ENCODE measurements at regions not wholly inside any gene's neighbourhood (a gene's known extent, or its start where the extent isn't known, plus 50 kb on each side); places are given as distances from the start of the nearest gene placed in this dataset.

DNA sequence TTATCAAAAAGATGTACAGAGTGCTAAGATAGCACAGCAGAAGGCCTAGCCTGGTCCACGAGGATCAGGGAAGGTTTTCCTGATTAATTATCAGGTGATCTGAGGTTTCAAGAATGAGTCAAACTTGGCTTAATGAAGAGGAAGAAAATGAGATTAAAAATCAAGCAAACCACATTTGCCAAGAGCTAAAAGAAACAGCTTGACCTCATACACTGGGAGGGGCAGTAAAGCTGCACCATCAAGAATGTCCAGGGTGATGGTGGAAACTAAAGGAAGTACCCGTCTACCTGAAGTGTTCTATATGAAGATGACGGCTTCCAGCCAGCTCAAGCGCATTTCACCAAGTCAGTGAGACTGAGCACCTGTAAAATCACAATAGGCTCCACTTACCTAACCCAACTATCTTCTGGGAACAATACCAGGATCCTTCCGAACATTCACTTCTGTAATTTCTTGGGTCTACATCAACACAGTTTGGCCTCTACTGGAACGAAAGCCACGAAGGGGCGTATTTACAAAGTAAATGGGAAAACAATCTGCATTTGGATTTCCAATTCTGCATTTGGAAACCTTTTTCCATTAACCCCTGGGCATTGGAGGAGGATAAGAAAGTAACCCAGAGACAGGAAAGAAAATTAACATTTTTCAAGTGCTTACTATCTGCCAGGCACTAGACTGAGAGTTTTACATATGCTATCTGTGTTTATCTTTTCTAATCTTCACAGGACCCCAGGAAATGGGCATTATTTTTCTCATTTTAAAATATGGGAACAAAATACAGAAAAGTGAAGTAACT is 114.0 kb upstream of the DCLK2 start:
- Histone ChIP-seq H3K9me3 (replicated peaks; ENCODE audit: low read length) (no peaks in the 10 kb centered on the region), H3K36me3 (ENCODE audit: insufficient read depth, low read length) (no peaks in the 10 kb centered on the region), H3K27me3 (ENCODE audit: control insufficient read depth, insufficient read depth, low read length) (no peaks in the 10 kb centered on the region), H3K9ac (ENCODE audit: low read depth, low read length) (no peak overlapping the region), H3K4me2 (ENCODE audit: low read length) (no peak overlapping the region), H3K4me3 (ENCODE audit: low read length) (no peak overlapping the region), H3K4me1 (ENCODE audit: control insufficient read depth, insufficient read depth, low read length) (peaks cover 9% of the 10 kb centered on the region)

DNA sequence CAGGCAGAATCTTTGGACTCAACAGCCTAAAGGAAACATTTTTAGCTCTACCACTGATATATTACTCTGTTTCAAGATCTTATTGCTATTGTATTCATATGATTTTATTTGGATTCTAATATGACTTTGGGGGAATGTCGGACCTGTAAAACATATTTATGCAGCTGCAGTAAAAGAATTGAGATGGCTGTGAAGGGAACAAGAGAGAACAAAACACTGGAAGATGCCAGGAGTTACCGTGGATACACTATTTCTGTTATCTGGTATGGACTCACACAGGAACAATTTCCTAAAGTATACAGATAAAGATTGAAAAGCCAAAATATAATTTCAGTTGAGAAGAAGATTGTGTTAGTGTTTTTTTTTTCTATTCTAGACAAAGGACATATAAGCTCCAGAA is 113.0 kb upstream of the DCLK2 start:
- Histone ChIP-seq H3K27me3 (ENCODE audit: control insufficient read depth, insufficient read depth, low read length) (no peaks in the 10 kb centered on the region), H3K4me3 (ENCODE audit: low read length) (no peak overlapping the region), H3K36me3 (ENCODE audit: insufficient read depth, low read length) (no peaks in the 10 kb centered on the region), H3K4me2 (ENCODE audit: low read length) (no peak overlapping the region), H3K9me3 (replicated peaks; ENCODE audit: low read length) (no peaks in the 10 kb centered on the region), H3K4me1 (ENCODE audit: control insufficient read depth, insufficient read depth, low read length) (peaks cover 9% of the 10 kb centered on the region), H3K9ac (ENCODE audit: low read depth, low read length) (no peak overlapping the region)

DNA sequence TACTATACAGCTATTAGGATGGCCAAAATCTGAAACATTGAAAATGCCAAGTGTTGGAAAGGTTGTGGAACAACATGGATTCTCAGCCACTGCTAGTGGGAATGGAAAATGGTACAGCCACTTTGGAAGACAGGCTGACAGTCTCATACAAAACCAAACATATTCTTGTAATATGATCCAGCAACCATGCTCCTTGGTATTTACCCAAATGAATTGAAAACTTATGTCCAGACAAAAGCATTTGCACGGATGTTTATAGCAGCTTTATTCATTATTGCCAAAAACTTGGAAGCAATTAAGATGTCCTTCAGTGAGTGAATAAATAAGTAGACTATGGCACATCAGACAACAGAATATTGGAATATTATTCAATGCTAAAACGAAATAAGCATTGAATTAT is 105.8 kb upstream of the DCLK2 start:
- H3K36me3 ChIP-seq (ENCODE audit: insufficient read depth, low read length), result no peaks in the 10 kb centered on the region
- no peaks in the 10 kb centered on the region for H3K4me1 ChIP-seq (ENCODE audit: control insufficient read depth, insufficient read depth, low read length)
- H3K4me2 ChIP-seq (ENCODE audit: low read length), result no peak overlapping the region
- no peaks in the 10 kb centered on the region for H3K9me3 ChIP-seq (replicated peaks; ENCODE audit: low read length)
- no peak overlapping the region for H3K4me3 ChIP-seq (ENCODE audit: low read length)
- H3K27me3 ChIP-seq (ENCODE audit: control insufficient read depth, insufficient read depth, low read length), result no peaks in the 10 kb centered on the region
- no peak overlapping the region for H3K9ac ChIP-seq (ENCODE audit: low read depth, low read length)

DNA sequence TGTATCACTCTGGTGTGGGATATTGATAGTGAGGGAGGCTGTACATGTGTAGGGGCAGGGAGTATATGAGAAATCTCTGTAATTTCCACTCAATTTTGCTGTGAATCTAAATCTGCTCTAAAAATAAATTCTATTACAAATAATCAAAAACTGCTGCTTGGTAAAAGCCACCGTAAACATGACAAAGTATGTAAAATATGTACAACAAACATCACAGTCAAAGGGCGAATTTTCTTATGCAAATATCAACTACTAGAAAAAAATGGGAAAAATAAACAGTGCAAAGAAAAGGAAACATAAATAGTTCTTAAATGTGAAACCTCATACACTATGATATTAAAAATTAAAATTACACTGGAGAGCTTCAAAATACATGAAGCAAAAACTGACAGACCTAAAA is 105.1 kb upstream of the DCLK2 start:
- Histone ChIP-seq H3K9ac (ENCODE audit: low read depth, low read length) (no peak overlapping the region), H3K4me3 (ENCODE audit: low read length) (no peak overlapping the region), H3K4me1 (ENCODE audit: control insufficient read depth, insufficient read depth, low read length) (no peaks in the 10 kb centered on the region), H3K9me3 (replicated peaks; ENCODE audit: low read length) (no peaks in the 10 kb centered on the region), H3K4me2 (ENCODE audit: low read length) (no peak overlapping the region), H3K36me3 (ENCODE audit: insufficient read depth, low read length) (no peaks in the 10 kb centered on the region), H3K27me3 (ENCODE audit: control insufficient read depth, insufficient read depth, low read length) (no peaks in the 10 kb centered on the region)

DNA sequence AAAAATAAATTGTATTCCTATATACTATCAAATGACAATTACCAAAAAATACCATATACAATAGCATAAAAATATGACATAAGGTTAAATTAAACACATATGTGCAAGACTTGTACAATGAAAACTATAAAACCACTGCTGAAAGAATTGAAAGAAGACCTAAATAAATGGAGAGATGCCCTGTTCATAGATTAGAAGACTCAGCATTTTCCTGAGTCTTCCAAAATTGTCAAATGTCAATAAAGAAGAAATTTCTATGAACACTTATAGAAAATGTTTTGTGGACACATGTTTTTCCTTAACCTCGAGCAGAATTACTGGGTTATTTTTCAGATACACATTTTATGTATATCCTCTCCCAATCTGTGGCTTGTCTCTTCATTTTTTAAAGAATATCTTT is 103.1 kb upstream of the DCLK2 start:
- H3K4me2 ChIP-seq (ENCODE audit: low read length), result no peak overlapping the region
- no peaks in the 10 kb centered on the region for H3K4me1 ChIP-seq (ENCODE audit: control insufficient read depth, insufficient read depth, low read length)
- H3K36me3 ChIP-seq (ENCODE audit: insufficient read depth, low read length), result no peaks in the 10 kb centered on the region
- no peaks in the 10 kb centered on the region for H3K9me3 ChIP-seq (replicated peaks; ENCODE audit: low read length)
- no peaks in the 10 kb centered on the region for H3K27me3 ChIP-seq (ENCODE audit: control insufficient read depth, insufficient read depth, low read length)
- H3K4me3 ChIP-seq (ENCODE audit: low read length), result no peak overlapping the region
- no peak overlapping the region for H3K9ac ChIP-seq (ENCODE audit: low read depth, low read length)

DNA sequence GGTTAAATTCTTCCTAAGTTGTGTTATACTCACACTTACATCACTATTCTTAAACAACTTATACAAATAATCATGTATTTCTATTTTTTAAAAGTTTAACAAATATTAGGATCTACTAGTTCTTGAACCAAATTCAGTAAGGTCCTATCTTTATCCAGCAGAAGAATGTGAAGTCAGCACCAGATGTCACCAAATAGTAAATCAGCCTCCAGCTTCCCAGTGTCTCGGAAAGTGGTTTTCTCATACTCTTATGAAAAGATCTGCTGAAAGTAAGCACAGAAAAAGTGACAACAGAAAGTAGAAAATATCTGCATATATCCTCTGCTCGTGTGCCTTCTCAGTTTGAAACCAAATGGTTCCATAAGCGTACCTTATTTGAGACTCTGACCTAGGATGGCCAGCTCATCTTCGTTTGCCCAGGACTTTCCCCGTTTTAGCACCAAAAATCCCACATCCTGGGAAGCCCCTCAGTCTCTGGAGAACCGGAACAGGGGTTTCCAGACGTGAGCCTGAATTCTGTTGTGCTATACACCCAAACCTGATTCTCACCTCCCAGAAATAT is 98.0 kb upstream of the DCLK2 start:
- H3K9ac ChIP-seq (ENCODE audit: low read depth, low read length), result no peak overlapping the region
- H3K4me2 ChIP-seq (ENCODE audit: low read length), result no peak overlapping the region
- no peaks in the 10 kb centered on the region for H3K9me3 ChIP-seq (replicated peaks; ENCODE audit: low read length)
- H3K4me3 ChIP-seq (ENCODE audit: low read length), result no peak overlapping the region
- H3K27me3 ChIP-seq (ENCODE audit: control insufficient read depth, insufficient read depth, low read length), result no peaks in the 10 kb centered on the region
- no peaks in the 10 kb centered on the region for H3K36me3 ChIP-seq (ENCODE audit: insufficient read depth, low read length)
- no peaks in the 10 kb centered on the region for H3K4me1 ChIP-seq (ENCODE audit: control insufficient read depth, insufficient read depth, low read length)

DNA sequence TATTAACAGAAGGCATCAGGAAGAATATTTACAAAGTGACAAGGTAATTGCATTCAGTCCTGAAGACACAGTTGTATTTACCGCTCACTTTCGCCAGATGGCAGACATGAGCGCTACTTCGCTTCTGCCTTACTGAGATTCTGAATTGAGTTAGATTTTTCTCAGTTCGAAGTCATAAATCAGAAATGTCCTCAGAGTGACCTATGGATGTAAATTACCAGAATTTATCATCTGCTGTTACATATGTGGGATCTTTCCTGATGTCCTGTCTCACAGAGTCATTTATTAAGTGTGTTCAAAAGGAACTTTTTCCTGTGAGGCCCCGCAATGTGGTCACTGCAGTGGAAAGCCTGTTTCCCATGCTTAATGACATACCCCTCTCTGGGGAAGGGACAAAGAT is 97.3 kb upstream of the DCLK2 start:
- Histone ChIP-seq H3K9me3 (replicated peaks; ENCODE audit: low read length) (no peaks in the 10 kb centered on the region), H3K4me1 (ENCODE audit: control insufficient read depth, insufficient read depth, low read length) (no peaks in the 10 kb centered on the region), H3K36me3 (ENCODE audit: insufficient read depth, low read length) (no peaks in the 10 kb centered on the region), H3K27me3 (ENCODE audit: control insufficient read depth, insufficient read depth, low read length) (no peaks in the 10 kb centered on the region), H3K4me2 (ENCODE audit: low read length) (no peak overlapping the region), H3K9ac (ENCODE audit: low read depth, low read length) (no peak overlapping the region), H3K4me3 (ENCODE audit: low read length) (no peak overlapping the region)

DNA sequence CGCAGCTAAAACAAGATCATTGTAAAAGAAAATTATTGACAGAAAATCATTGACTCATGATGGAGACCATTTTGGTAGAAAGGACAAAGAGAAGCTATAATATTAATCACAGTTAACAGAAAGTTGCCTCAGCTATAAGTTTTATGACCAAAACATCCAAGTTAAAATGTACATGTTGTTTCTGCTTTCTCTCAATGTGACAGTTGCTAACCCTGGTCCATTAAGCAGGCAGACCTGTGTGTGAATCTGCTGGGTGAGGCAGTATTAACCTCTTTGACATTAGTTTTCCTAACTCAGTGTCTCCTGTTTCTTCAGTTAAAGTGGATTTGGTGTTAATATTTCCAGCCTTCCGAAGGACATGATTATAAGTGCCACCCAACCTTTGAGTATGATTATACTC is 94.8 kb upstream of the DCLK2 start:
- H3K4me1 ChIP-seq (ENCODE audit: control insufficient read depth, insufficient read depth, low read length), result peaks cover 7% of the 10 kb centered on the region
- H3K27me3 ChIP-seq (ENCODE audit: control insufficient read depth, insufficient read depth, low read length), result no peaks in the 10 kb centered on the region
- H3K4me3 ChIP-seq (ENCODE audit: low read length), result no peak overlapping the region
- H3K4me2 ChIP-seq (ENCODE audit: low read length), result no peak overlapping the region
- no peaks in the 10 kb centered on the region for H3K36me3 ChIP-seq (ENCODE audit: insufficient read depth, low read length)
- H3K9ac ChIP-seq (ENCODE audit: low read depth, low read length), result no peak overlapping the region
- no peaks in the 10 kb centered on the region for H3K9me3 ChIP-seq (replicated peaks; ENCODE audit: low read length)

DNA sequence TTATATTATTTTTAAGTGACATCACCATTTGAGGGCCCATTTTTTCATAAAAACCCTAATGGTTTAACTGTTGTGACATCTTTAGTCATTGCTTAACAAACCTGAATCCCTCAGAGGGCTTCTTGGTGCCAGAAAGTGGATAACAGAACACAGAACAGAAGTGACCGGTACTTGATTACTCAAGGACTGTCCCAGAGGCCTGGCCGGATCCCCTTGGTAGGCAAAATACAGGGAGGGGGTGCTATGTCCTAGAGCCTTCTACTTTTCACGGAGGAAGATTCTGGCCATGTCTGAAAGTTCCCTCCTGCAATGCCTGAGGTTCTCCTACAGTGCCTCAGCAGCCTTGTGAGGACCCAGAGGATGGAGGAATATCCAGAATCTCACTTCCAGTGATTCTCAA is 94.3 kb upstream of the DCLK2 start:
- H3K9ac ChIP-seq (ENCODE audit: low read depth, low read length), result no peak overlapping the region
- H3K27me3 ChIP-seq (ENCODE audit: control insufficient read depth, insufficient read depth, low read length), result no peaks in the 10 kb centered on the region
- no peaks in the 10 kb centered on the region for H3K36me3 ChIP-seq (ENCODE audit: insufficient read depth, low read length)
- no peak overlapping the region for H3K4me2 ChIP-seq (ENCODE audit: low read length)
- no peak overlapping the region for H3K4me3 ChIP-seq (ENCODE audit: low read length)
- H3K9me3 ChIP-seq (replicated peaks; ENCODE audit: low read length), result no peaks in the 10 kb centered on the region
- peaks cover 7% of the 10 kb centered on the region for H3K4me1 ChIP-seq (ENCODE audit: control insufficient read depth, insufficient read depth, low read length)

DNA sequence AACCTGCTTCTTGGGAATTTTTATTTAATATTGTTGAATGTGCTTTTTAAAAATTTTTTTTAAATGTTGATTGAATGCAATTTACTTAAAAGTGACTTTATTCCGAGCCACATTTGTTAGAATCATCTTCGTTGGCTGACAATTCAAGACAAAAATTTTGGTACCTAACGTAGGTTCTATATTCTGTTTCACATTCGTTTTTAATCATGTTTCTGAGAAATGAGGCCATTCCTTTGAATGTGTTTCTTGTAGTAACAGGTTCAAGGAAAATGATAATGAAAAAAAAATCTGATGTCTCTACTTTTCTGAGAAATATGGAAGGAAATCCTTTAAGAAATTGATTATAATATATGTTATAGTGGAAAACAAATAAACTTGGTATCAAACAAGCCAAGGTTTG is 92.3 kb upstream of the DCLK2 start:
- Histone ChIP-seq H3K4me3 (ENCODE audit: low read length) (no peak overlapping the region), H3K4me2 (ENCODE audit: low read length) (no peak overlapping the region), H3K27me3 (ENCODE audit: control insufficient read depth, insufficient read depth, low read length) (no peaks in the 10 kb centered on the region), H3K9ac (ENCODE audit: low read depth, low read length) (no peak overlapping the region), H3K36me3 (ENCODE audit: insufficient read depth, low read length) (no peaks in the 10 kb centered on the region), H3K4me1 (ENCODE audit: control insufficient read depth, insufficient read depth, low read length) (peaks cover 7% of the 10 kb centered on the region), H3K9me3 (replicated peaks; ENCODE audit: low read length) (no peaks in the 10 kb centered on the region)

DNA sequence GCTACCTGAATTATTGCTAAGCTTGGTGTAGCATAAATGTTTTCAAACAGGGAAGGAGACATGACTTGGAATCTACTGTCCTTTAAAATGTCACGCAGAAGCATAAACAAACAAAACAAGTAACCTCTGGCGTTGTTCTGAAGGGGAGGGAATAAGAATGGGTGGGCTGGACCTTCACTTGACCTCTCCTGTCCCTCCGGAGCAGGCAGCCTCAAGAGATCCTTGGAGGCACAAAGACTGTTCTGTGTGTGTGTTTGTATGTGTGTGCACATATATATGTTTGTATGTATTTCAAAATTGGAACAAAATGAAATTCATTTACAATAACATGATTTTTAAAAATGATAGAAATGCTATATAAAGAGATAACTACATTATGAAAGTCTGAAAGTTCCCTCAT is 91.3 kb upstream of the DCLK2 start:
- Histone ChIP-seq H3K36me3 (ENCODE audit: insufficient read depth, low read length) (no peaks in the 10 kb centered on the region), H3K27me3 (ENCODE audit: control insufficient read depth, insufficient read depth, low read length) (no peaks in the 10 kb centered on the region), H3K4me2 (ENCODE audit: low read length) (peak overlapping the region; percentile 5), H3K4me1 (ENCODE audit: control insufficient read depth, insufficient read depth, low read length) (peaks cover 7% of the 10 kb centered on the region), H3K4me3 (ENCODE audit: low read length) (no peak overlapping the region), H3K9ac (ENCODE audit: low read depth, low read length) (no peak overlapping the region), H3K9me3 (replicated peaks; ENCODE audit: low read length) (no peaks in the 10 kb centered on the region)
